ENCODE measurements at regions not wholly inside any gene's neighbourhood (a gene's known extent, or its start where the extent isn't known, plus 50 kb on each side); places are given as distances from the start of the nearest gene placed in this dataset.

- TF ChIP-seq TCF12 (IDR thresholded peaks at IDR 0.05; ENCODE audit: low read depth, low read length) (no peak), E2F6 (IDR thresholded peaks at IDR 0.05) (no peak)
Measured at GRCh38 chr6:19692506-19693298, 144.5 kb upstream of the ID4 start (continued).

Data from H1 (cell line).